OCI-LY1 (cell line): ENCODE measurements at regions not wholly inside any gene's neighbourhood (a gene's known extent, or its start where the extent isn't known, plus 50 kb on each side); places are given as distances from the start of the nearest gene placed in this dataset.
"Not testable (repeated sequence)": the region's sequence is repeated elsewhere in the genome, so short reads cannot be mapped to it uniquely, and the experiment has no call there.

ENCODE experiments used
- EZH2 ChIP-seq: fragments of 200-600 bp; sonication (generic), shearing (Covaris generic); IDR thresholded peaks from 2 replicates; pipeline ENCODE4 v1.8.0; 2017; ENCODE audit warnings: borderline replicate concordance, mixed run types, mild to moderate bottlenecking, antibody characterized with exemption, low read length, moderate library complexity, mixed read lengths
- TF ChIP-seq, protein P1 (sequence below): fragments of 200-600 bp; sonication (generic), shearing (Covaris generic); IDR thresholded peaks from 2 replicates; pipeline ENCODE4 v1.5.1; 2017; ENCODE audit warnings: mild to moderate bottlenecking, antibody characterized with exemption, low read length, moderate library complexity, mixed read lengths

- TF ChIP-seq, protein P1, sequence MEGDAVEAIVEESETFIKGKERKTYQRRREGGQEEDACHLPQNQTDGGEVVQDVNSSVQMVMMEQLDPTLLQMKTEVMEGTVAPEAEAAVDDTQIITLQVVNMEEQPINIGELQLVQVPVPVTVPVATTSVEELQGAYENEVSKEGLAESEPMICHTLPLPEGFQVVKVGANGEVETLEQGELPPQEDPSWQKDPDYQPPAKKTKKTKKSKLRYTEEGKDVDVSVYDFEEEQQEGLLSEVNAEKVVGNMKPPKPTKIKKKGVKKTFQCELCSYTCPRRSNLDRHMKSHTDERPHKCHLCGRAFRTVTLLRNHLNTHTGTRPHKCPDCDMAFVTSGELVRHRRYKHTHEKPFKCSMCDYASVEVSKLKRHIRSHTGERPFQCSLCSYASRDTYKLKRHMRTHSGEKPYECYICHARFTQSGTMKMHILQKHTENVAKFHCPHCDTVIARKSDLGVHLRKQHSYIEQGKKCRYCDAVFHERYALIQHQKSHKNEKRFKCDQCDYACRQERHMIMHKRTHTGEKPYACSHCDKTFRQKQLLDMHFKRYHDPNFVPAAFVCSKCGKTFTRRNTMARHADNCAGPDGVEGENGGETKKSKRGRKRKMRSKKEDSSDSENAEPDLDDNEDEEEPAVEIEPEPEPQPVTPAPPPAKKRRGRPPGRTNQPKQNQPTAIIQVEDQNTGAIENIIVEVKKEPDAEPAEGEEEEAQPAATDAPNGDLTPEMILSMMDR: not testable (repeated sequence)
- TF ChIP-seq EZH2: not testable (repeated sequence)
Measured at GRCh38 chr3:162708394-162708793, 1211.8 kb downstream of the OTOL1 start.
